CD4-positive, alpha-beta T cell treated with Interleukin-15 for 1 hour (primary cell): ENCODE measurements at regions not wholly inside any gene's neighbourhood (a gene's known extent, or its start where the extent isn't known, plus 50 kb on each side); places are given as distances from the start of the nearest gene placed in this dataset.

Source experiments
- DNase-seq: peaks from one replicate; pipeline ENCODE4 v3.0.0-alpha.2; 2020

DNA sequence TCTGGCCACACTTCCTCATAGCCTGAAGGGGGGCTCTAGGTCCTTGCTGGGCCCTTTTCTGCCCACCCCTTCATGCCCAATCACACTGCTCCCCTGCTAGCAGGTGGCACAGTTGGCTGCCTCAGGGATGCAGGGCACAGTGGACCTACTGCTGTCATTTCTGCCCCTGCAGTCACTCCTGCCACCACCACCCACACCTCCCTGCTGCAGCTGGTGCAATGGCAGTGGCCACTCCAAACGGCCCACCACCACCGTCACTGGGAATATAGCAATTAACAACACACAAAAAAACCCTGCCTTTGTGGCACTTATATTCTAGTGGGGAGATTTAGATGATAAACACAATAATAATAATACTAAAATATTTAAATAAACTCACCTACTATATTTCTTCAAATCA, 162.4 kb upstream of the DUSP10 start:
- DNase-seq, result no peak

DNA sequence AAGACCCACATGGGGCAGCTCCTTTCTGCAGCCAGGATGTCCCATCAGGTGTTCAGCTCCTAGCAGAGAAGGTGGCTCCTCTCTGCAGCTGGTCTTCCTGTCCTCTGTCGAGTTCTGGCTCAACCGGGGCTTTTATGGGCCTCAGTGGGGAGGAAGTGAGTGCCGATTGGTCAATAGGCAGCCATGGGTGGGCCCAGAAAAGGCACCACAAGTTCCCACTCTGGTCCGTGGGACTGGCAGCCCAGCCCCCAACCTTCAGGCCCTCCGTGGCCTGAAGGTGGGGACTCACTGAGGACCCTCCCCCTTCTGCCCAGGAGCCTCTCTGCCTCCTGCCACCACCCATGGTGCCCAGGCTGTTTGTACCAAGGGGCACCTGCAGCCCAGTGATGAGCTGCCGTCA, 161.7 kb upstream of the DUSP10 start:
- no peak for DNase-seq

DNA sequence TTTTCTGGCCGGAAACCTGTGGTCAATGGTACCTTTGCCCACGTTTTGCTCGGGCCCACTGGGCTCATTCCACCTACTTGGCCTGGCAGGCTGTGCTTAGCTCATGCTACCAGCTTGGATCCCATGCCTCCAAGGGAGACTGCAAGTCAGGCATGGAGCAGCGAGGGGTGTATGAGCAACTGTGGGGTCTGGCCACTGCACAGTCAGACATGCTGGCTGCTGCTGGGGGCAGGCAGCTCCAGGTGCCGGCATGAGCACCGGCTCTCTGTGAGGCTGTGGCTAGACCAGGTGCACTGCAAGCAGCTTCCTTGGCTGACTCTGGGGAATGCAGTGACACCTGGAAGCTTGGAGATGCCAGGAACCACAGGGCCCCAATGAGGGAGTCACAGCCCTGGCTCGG, 161.1 kb upstream of the DUSP10 start:
- DNase-seq, result no peak

DNA sequence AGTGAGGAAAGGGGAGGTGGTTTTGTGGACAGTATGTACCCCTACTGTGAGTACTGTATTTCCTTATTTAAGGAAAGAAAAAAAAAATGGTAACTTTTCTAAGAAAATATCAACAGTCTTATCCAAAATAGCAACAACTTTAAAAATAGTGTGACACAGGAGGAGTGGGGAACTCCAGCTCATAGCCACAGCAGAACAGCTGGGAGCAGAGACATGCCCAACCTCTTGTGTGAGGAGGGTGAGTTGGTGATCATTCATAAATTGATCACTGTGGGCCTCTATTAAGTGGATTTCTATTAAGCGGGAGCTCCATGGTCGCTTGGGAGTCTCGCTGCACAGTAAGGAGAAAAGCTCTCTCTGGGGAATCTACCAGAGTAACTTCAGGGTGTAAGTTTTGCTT, 158.8 kb upstream of the DUSP10 start:
- no peak for DNase-seq

DNA sequence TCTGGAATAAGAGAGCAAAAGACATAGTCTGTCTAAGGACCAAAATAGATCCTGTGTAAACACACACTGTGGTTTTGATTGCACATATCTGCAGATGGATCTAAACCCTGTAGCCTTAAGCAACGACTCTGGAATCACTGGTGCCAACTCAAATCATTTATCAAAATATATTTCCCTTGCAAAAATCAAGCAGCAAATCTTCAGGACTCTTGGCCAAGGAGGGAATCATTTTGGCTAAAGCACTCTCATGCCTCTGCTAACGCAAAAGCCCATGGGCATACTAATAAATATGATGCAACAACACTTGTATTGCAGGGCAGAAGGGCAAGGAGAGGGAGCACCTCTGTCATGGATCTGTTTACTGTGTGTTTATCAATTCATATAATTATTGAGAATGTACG, 155.4 kb upstream of the DUSP10 start:
- DNase-seq, result no peak

DNA sequence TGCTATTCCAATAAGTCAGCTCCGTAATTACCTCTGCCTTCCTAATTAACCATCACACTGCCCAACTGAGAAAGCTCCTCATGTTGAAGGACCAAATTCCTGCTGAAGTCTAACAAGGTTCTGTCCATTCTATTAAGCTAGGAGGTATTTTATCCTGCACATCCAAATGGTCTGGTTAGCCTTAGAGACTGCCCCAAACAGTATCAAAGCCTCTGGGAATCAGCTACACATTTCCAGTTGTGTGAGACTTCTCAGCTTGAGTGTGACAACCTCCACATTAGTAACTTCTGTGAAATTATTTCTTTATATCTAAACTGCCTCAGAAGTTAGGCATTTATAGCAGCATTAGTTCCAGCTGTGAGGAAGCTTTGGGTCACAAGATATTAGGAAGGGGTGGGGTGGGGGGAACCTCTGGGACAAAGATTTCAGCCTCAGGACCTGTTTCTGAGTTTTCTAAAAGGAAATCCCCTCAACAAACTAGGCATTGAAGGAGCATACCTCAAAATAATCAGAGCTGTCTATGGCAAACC, 150.5 kb upstream of the DUSP10 start:
- DNase-seq, result no peak

DNA sequence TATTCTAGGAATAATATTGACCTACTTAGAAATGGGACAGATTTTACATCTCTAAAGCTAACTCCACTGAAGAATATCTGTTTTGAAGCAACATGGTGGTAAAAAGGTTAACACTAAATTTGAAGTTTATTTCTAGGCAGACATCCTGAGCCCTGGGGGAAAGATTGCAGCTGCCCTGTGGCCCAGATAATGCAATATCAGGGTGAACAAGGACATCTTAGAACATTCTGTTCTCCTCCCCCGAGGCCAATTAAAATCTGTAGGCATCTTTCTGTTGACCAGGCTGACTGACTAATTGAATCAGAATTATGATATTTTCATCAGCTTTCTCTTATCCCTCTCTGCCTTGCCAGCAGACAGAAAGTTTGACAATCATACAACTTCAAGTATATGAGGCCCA, 149.8 kb upstream of the DUSP10 start:
- no peak for DNase-seq

DNA sequence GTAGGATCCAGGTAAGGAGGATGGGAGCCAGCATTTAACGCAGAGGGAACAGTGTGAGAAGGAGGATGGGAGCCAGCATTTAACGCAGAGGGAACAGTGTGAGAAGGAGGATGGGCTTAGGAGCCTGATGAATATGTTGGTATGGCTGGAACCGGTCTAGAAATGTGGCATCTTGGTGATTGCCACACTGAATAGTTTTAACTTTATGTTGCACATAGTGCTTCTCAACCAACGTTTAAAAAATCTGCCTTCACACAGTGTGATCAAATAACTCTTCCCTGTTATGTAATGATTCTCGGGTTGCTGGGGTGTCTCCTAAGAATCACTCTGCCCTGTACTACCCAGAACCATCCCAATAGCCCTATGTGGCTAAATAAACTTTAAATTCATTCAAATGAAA, 146.9 kb upstream of the DUSP10 start:
- DNase-seq, result no peak

DNA sequence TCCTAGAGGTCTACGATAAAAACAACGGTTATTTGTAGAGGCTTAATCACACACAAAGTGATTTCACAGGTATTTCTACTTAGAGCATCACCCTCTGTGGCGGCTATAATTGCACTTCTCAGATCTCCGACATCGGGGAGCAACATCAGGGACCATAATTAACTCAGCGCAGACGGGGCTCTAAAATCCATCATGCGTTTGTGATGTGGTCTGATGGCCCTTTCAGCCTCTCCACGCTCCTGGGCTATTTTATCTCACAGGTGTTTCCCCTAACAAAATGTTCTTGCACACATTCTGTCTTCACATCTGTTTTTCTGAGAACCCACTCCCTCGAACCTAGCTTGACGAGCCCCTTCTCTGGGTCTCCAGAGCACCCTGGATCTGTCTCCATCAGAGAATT, 146.3 kb upstream of the DUSP10 start:
- DNase-seq, result no peak

DNA sequence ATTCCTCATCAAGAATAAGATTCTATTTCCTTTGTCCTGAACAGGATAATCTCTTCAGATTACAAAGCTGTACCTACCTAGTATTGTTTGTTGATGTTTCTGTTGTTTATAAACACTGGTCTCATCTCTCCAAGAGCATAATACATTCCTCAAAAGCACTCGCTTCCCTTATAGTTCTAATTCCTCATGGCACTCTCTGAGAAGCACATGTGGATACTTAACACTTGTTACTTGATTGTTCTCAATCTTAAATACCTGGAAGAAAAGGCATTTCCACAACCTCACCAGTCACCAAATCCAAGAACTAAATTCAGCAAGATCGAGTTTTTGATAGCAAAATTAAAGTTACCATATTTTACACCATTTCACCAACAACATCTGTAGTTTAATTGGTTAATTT, 145.9 kb upstream of the DUSP10 start:
- DNase-seq, result no peak

DNA sequence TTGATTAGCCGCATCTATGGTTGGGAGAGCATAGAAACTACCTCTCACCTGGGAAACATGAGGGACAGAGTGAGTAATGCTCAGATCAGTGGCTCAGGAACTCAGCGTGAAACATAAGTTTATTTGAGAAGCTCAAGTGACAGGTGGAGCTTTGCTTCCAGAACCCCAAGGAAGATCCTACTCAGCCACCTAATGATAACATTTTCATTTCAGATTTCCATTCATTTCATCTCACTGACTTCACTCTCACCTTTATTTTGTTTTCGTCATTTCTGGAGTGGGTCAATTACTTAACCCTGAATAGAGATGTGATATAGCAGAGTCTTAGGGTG, 145.5 kb upstream of the DUSP10 start:
- DNase-seq, result no peak

DNA sequence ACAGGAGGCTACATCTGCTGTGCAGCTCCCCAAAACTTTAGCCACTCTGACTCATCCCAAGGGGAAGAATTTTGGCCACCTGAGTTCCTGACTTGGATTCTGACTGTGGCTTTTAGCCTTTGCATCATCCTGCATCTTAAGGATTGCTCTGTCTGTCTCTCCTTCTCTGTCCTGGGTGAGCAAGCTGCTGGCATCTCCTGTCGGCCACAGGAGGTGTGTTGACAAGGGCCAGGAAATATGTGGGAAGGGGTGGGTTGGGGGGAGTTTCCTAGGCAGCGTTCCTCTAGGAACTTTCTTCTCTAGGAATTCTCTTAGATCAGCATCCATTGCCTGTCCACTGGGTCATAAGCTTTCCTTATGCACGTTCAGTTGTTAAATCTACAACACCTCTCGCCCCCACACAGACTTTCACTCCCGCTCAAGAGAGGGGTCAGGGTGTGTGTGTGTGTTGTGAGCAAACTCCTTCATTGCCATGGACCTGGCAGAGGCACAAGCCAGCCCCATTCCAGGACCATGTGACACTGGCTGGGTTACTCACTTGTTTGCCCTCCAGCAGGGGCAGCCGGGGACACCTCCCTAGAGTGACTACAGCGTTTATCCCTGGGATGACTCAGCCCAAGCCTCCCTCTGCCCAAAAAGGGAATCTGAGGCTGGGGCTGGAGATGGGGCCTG, 145.0 kb upstream of the DUSP10 start:
- no peak for DNase-seq

DNA sequence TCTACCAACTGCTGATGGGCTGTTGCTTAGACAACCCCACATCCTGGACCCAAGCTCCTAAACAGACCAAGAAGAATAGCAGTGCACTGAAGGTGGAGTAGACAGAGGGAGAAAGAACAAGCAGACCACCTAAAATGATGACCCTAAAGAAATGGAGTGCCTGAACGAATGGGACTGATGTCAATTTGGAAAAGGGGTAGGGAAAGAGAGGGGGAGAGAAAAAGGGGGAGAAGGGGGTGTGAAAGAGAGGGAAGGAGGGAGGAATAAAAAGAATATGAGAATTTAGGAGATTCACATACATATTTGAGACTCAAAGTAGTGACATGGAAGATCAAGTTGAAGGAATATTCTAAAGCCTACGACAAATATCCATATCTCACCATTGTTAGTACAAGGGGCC, 144.4 kb upstream of the DUSP10 start:
- no peak for DNase-seq

DNA sequence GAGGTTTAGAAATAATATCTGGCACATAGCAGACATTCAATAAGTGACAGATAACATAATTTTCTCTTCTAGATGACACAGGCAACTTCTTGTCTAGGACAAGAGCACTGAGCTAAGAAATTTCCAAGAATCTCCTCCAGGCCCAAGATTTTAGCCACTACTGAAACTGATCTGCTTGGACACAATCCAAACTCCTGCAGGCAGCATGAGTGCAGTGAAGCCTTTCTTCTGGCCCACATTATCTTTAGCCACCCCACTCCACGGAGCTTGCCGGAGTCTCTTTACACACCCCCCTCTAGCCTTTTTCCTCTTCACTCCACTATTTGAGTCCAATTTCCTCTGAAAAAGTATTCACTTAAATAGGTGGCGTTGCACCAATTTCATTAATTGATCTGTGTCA, 142.9 kb upstream of the DUSP10 start:
- no peak for DNase-seq

DNA sequence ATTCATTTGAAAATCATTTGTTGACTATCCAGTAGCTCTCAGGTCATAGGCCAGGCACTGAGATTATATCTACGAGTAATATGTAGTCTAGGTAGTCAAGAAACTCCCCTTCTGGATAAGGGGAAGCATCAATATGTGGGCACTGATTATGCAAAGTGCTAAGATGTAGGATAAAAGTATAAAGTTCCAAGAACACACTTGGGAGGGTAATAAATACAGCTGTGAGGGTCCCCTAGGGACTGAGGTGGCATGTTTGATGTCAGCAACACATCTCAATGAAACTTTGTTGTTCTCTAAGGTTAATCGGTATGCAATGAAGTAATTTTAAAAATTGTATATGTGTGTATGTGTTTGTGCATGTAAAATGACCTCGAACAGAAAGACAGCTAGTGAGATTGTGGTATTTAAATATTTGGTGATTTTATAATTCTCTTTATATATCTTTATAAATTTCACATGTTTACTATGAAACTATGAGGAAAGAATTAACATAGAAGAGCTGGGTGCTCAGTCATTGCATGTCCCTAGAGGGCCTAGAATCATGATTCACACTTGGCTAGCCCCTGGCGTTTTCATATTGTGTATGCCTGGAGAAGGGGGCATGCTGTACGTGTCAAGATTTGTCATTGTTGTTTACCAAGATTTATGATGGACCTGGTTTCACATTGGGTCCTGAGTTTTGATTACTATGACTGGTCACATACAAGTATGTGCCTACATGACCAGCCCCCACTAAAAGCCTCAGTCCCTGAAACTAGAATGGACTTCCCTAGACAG, 140.1 kb upstream of the DUSP10 start:
- no peak for DNase-seq

DNA sequence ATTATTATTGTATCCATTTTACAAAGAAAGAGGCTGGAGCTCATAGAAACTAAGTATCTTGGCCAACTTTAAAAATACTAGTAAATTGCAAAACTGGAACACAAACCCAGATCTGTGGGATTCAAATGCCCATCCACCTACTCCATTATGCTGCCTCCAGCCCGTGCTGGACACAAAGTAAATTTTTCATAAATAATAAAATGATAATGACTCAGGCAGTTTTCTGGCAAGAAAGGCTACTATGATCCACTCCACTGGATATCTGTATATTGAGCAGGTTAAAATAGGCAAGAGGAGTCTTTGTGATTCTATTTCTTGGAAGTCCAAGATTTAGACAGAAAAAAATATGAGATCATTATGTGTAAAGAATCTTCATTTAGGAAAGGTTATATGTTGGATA, 138.3 kb upstream of the DUSP10 start:
- no peak for DNase-seq

DNA sequence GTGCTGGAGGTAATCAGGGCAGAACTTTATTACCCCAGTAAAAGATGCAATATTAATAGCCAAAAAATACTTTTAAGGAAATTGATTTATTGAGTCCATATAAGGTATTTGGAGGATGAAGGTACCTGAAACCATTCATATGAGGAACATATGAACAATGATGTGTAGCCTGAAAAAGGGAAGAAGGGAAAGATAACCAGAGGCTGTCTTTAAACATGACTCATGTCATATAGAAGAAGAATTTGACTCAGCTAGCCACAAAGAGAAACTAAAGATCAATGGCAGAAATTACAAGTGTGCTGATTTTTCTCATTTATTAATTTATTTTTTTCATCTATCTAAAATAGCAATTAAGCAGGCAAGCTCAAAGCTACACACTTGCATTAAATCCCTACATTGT, 136.2 kb upstream of the DUSP10 start:
- no peak for DNase-seq

DNA sequence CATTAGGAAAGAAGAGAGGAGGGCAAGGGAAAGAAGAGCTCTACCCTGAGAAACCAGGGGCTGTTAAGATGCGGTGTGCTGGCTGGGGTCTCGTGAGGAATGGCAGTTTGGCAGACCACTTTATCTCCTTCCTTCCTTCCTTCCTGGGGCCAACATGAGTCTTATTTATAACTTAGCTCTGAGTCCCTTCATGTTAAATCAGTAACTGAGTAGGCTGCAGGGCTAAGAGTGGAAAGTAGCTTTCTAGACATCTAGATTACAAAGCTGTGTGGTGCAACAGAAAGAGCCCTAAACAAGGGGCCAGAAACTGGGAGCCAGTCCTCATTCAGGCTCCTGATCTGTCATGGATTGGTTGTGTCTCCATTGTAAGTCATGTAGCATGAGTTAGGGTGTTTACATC, 135.4 kb upstream of the DUSP10 start:
- DNase-seq, result no peak

DNA sequence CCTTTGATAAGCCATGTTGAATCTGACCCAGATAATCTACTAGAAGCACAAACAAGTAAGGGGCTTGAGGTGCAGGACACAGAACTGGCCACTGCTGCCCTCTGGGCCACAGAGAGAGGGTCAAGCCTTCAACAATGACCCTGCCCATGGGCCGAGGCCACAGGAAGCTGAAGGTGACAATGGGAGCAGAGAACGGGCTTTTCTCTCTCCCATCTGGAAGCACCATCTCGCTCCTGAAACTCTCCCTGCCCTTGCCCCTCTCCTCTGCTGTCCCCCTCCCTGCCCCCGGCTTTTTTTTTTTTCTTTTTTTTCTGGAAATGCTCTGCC, 133.1 kb upstream of the DUSP10 start:
- no peak for DNase-seq

DNA sequence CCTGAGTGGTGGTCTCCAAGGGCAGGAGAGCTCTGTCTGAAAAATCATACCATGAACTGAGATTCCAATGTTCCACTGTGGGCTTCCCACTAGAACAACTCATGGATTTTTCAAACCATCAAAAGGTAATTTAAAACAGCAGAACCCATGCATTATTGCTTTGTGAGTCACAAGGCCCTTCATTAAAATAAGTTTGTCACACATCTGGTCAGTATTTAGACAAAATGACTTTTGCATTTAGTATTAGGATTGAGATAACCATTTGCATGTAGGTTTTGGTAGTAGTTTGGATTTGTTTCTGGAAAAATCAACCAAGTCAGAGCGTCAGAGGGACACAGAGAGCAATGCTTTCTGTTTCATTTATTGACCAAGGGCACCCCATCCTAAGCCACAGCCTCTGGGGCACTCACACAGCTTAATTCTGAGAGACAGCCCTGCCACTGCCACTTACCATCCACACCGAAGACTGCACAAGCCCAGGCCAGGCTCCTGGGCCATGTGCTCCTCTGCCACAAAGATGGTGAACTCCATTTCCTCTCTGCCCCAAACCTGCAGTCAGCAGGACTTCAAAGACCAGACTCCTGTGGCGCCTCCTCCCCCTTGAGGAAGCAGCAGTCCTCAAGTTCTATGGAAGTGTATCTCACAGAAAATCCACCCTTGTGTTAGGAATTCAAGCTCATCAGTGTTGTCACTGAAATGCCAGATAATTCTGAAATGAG, 132.6 kb upstream of the DUSP10 start:
- no peak for DNase-seq

DNA sequence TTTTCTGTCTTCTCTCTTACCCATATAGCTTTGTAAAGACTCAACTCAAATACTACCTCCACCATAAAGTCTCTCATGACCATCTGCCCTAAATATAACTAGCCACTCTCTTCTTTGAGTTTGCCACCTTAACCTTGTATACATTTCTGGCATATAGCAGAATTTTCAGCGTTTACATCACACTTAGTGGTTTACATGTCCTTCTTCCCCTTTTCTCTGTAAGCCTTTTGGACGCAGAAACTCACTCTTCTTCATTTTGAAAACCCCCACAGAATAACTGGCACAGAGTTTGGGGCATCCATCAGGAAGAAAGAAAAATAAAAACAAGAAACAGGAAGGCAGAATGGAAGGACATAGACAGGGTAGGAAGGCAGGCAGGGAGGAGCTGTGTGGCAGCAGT, 131.8 kb upstream of the DUSP10 start:
- no peak for DNase-seq

DNA sequence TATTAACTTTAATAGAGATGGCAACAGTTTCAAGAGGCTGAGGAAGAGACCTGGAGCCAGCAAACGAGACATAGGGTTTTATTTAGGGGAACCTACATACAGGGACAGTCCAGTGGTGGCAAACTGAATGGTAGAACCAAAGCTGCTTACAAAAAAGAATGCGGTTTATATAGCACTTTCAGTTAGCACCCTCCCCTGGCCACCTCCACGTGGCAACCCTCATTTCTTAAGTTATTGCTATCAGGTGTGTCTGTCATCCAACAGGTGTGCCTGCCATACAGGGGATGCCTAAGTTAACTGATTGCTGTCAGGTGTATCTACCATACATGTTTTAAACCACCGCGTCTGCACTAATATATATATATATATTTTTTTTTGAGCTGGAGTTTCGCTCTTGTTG, 129.2 kb upstream of the DUSP10 start:
- DNase-seq, result no peak

DNA sequence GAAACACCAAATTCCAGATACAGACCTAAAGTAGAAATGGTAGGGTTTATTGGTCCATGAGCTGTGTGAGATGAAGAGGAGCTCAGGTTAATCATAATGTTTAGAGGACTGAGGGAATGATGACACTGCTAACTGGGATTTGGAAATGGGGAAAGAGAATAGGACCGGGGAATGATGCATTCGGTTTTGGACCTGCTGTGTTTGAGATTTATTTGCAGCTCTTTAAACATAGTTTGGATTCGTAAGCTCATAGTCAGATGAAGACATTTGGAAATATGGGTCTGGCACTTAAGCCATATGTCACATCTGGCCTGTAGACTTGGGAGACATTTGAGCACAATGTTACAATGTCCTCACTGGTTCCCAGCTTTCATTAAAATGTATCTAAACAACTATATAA, 127.9 kb upstream of the DUSP10 start:
- no peak for DNase-seq

DNA sequence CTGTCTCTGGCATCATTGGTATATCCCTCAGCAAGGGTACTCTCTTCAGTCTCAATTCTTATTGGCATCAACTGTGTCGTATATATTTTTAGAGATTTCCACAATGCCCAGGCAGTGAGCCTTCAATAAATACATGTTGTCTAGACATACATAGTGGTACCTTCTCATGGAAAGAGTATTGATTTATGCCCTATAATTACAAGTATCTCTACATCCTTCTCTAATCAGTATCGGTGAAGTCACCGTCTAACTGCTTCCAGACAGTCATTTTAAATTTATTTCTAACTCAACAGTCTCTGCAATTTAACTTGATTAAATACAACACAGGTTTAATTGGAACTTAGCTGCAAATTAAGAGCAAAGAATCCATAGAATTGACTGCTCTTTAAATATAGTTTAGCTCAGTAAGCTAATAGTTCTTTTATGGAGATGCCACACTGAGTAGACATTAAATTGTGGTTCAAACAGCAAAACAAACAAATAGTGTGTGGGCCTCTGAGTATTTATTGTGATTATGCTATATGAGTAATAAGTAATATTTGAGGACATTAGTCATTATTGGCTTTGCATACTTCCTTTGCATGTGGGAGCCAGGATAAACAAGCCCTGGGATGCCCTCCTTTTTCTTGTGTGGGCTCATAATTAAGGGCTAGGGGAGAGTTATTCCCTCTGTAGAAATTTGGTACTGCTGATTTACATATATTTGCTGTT, 126.9 kb upstream of the DUSP10 start:
- DNase-seq, result no peak
